CD4-positive, alpha-beta T cell treated with Interferon alpha-2 for 1 hour (primary cell): ENCODE measurements at regions not wholly inside any gene's neighbourhood (a gene's known extent, or its start where the extent isn't known, plus 50 kb on each side); places are given as distances from the start of the nearest gene placed in this dataset.
"Not testable (repeated sequence)": the region's sequence is repeated elsewhere in the genome, so short reads cannot be mapped to it uniquely, and the experiment has no call there.

ENCODE experiments used
- DNase-seq, 2 donors: peaks; one replicate each; pipeline ENCODE4 v3.0.0-alpha.2; 2020 to 2022

- no peak for DNase-seq
These were observed 326.8 kb downstream of the PPP4R3C start for GRCh38 chrX:27136325-27136724.

- DNase-seq, result no peak
These were observed 330.3 kb downstream of the PPP4R3C start for GRCh38 chrX:27132862-27133261.

DNA sequence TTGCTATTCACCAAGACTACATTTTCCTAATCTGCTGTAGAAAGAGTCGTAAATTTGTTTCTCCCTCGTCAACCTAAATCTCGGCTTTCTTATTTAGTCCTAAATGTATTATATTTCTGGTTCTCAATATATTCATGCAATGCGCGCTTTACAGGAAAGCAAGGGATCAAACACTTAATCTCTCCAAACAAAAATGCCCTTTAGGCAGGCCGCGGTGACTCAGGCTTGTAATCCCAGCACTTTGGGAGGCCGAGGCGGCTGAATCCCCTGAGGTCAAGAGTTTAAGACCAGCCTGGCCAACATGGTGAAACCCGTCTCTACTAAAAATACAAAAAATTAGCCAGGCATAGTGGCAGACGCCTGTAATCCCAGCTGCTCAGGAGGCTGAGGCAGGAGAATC lies 376.0 kb downstream of the PPP4R3C start:
- DNase-seq, result not testable (repeated sequence)

DNA sequence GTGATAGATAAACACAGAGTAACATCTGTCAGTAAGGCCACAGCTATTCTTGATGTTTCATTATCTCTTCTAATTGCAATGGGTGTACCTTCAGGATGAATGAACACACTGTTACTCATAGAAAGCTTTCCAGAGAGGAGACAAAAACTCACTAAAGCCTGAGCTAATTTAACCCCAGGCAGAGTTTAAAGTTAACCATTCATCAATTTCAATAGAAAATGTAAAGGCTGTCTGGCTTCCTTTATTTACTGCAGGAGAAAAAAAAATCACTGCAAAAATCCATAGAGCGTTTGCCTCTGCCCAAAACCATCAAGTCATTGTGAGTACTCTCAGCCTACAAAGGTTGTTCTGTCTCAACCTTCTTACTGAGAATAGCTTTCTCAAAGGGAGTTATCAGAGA lies 376.9 kb downstream of the PPP4R3C start:
- DNase-seq, result no peak

GRCh38 chrX:27085346-27085745 lies 377.8 kb downstream of the PPP4R3C start:
- DNase-seq, result no peak

DNA sequence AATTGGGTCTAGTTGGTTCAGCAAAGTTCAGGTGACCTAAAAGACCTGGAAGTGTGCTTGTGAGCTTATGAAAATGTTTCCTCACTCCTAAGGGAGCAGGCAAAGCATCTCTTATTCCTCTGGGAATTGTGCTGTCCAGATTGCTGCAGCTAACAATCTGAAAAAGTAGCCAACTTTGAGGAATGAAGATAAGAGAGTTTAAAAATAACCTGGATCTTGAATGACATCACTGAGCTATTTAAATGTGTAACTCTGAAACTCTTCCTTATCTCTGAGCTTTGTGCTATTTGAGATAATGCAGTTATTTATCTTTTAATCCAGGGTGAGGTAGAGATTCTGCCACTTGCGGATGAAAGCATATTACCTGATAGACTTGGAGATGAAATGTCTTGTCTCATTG lies 384.8 kb downstream of the PPP4R3C start:
- no peak for DNase-seq

DNA sequence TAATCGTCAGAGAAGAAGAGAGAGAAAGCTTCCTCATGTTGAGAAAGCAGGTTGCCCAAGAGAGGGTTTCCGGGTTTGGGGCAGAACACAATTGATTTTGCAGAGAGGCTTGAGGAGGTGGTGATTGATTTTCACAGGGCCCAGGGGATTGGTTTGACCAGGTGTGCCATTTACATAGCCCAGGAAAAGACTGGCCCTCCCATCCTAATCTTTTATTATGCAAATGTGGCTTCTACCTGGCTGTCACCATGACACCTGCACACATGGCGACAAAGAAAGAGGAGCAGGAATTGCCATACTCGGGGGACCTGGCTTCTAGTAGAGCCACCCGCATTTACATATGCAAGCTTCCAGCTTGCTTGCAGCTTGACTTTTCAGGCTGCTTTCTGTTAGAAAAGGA lies 405.3 kb downstream of the PPP4R3C start:
- DNase-seq, result no peak

DNA sequence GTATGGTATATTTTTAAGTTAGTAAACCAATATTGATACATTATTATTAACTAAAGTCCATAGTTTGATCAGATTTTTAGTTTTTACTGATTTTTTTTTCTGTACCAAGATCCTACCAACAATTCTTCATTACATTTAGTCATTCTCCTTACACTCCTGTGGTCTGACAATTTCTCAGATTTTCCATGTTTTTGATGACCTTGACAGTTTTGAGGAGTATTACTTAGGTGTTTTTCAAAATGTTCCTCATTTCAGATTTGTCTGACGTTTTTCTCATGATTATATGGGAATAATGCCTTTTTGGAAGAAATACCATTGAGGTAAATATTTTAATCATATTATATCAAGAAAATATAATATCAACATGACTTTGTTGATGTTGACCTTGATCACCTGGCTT lies 423.8 kb downstream of the PPP4R3C start:
- no peak for DNase-seq

DNA sequence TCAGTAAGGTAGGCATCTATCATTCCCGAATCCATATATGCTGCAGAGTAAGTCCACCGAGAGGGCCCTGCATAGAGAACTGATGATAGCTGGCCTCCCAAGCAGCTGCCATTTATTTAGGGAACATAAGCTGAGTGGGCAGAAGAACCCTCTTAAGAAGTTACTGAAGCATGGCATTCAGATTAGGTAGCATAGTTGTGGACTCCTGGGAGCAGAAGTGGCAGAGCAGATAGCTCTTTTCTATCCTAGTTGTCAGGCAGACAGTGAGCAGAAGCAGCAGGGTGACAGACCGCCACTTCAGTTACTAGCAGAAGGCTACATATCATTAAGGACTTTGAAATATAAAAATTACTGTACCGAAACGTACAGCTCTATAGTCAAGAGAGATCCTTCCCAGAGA lies 454.7 kb downstream of the PPP4R3C start:
- DNase-seq, result no peak

DNA sequence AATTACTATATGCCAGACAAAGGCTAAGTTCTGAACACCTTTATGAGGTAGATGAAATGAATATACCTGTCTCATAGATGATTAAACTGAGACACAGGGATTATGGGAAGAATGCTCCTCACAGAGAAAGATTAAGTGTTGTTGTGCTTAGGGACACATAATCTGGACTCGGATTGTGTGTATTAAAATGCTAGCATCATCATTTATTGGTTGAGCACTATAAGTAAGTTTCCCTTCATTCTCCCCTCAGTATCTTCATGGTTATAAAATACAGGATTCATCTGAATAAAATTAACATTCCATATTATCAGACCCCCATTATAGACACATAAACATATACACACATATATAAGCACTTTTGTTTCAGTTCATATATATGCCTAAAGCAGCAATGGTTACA lies 463.5 kb downstream of the PPP4R3C start:
- DNase-seq, result no peak

GRCh38 chrX:26958261-26958660 lies 504.9 kb downstream of the PPP4R3C start:
- DNase-seq, result no peak

DNA sequence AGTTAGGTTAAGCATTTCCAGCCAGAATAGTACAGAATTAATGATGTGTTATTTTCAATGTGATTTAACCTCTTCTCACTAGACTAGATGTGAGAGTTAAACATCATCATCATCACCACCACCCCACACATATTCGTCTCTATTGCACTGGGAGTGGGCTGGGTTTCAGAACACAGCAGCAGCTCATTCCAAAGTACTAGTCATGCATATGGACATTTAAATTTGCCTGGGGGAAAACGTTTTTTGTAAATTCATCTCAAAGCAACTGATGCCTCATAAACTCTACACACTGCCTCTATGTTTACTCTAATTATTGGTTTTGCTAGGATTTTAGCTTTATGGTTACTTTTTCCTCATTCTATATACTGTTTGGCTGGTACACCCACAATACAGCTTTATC lies 509.1 kb downstream of the PPP4R3C start:
- no peak for DNase-seq

GRCh38 chrX:26952213-26952612 lies 510.9 kb downstream of the PPP4R3C start:
- no peak for DNase-seq

GRCh38 chrX:26927419-26927818 lies 535.7 kb downstream of the PPP4R3C start:
- no peak for DNase-seq

GRCh38 chrX:26925088-26925487 lies 538.1 kb downstream of the PPP4R3C start:
- no peak for DNase-seq

- no peak for DNase-seq
These were observed 540.9 kb downstream of the PPP4R3C start for GRCh38 chrX:26922278-26922677.

- DNase-seq, result no peak
These were observed 544.5 kb downstream of the PPP4R3C start for GRCh38 chrX:26918631-26919030.

DNA sequence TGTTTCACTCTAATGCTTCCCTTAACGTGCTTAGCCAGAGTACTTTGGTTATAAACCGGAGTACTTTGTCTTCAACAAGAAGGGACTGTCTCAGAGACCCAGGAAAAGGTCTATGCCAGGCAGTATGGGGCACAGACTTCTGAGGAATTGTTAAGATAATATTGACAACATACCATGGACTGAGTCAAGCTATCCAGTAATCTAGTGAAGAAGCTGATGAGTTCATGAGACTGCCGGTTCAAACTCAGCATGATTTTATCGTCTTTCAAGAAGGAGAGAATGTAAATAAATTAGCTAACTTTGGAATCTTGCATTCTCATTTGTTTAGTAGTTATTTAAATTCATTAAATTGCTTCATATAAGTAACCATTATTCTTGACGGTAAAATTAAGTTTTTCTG lies 546.1 kb downstream of the PPP4R3C start:
- DNase-seq, result no peak

- no peak for DNase-seq
These were observed 548.1 kb downstream of the PPP4R3C start for GRCh38 chrX:26915064-26915463.

DNA sequence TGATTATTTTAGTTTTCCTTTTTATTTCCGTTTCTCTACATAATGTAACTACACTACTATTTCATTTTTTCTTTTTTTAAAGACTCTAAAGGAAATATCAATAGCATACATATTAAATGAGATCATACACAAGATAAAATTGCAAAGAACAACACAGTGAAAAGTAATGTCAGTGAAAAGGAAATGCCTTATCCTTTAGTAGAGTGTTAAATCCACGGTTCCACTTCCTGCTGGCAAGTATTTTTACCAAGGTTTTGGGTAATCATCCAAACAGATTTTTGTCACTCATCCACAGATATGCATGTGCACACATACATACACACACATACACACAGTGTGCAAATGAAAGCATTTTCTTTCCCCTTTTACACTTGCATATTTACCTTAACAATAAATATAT lies 548.9 kb downstream of the PPP4R3C start:
- no peak for DNase-seq

GRCh38 chrX:26911785-26912184 lies 551.4 kb downstream of the PPP4R3C start:
- DNase-seq, result not testable (repeated sequence)

- DNase-seq, result no peak
These were observed 553.4 kb downstream of the PPP4R3C start for GRCh38 chrX:26909728-26910127.

- DNase-seq, result no peak
These were observed 554.9 kb downstream of the PPP4R3C start for GRCh38 chrX:26908218-26908617.

DNA sequence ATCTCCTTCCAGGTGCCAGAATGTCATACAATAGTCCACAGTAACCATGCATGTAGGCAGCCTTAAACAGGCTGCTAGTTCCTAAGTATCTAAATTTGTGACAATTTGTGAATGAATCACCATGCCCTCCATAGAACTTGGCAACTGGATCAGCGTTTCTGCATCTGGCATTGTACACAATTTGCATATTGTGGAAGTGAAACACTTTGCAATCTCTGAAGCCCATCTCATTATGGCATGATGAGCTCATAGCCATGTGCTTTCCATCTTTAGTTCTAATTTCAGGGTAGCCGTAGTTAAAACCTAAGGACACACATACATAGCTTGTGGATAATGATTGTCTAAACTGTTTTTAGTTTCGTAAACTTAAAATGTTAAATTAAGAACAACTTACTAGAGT lies 573.6 kb downstream of the PPP4R3C start:
- no peak for DNase-seq

GRCh38 chrX:26873736-26874135 lies 589.4 kb downstream of the PPP4R3C start:
- DNase-seq, result no peak

DNA sequence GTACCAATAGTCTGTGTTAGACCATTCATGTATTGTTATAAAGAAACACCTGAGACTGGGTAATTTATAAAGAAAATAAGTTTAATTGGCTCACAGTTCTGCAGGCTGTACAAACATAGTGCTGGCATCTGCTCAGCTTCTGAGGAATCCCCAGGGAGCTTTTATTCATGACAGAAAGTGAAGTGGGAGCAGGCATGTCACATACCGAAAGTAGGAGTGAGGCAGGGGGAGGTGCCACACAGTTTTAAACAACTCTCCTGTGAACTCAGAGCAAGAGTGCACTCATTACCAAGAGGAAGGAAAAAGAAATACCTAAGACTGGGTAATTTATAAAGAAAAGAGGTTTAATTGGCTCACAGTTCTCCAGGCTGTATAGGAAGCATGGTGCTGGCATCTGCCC lies 591.2 kb downstream of the PPP4R3C start:
- no peak for DNase-seq
